Immature natural killer cell (primary cell): ENCODE measurements at regions not wholly inside any gene's neighbourhood (a gene's known extent, or its start where the extent isn't known, plus 50 kb on each side); places are given as distances from the start of the nearest gene placed in this dataset.

Experiments
- DNase-seq, 3 donors: peaks; one replicate each; pipeline ENCODE4 v3.0.0; 2022; ENCODE audit warnings: mixed read lengths in 1 of 3
- H3K27ac Mint-ChIP-seq, 6 donors: one replicate each; pipeline ENCODE4 v1.8.0; 2020; ENCODE audit warnings: mixed read lengths in 6 of 6, mild to moderate bottlenecking in 5 of 6, inconsistent platforms in 4 of 6, moderate library complexity in 3 of 6
- H3K27me3 Mint-ChIP-seq, 3 donors: one replicate each; pipeline ENCODE4 v1.8.0; 2020 to 2021; ENCODE audit warnings: low read depth in 3 of 3, mild to moderate bottlenecking in 3 of 3, mixed read lengths in 3 of 3, moderate library complexity in 3 of 3, inconsistent platforms in 1 of 3
- H3K36me3 Mint-ChIP-seq, 3 donors: one replicate each; pipeline ENCODE4 v1.8.0; 2020; ENCODE audit warnings: mixed read lengths in 3 of 3, inconsistent platforms in 2 of 3, mild to moderate bottlenecking in 2 of 3
- H3K4me1 Mint-ChIP-seq, 2 donors: one replicate each; pipeline ENCODE4 v1.8.0; 2020; ENCODE audit warnings: inconsistent platforms in 2 of 2, mild to moderate bottlenecking in 2 of 2, mixed read lengths in 2 of 2, moderate library complexity in 1 of 2
- H3K4me3 Mint-ChIP-seq, 5 donors: one replicate each; pipeline ENCODE4 v1.8.0; 2020; ENCODE audit warnings: mild to moderate bottlenecking in 5 of 5, mixed read lengths in 5 of 5, inconsistent platforms in 3 of 5, moderate library complexity in 3 of 5
- H3K9me3 Mint-ChIP-seq, 6 donors: one replicate each; pipeline ENCODE4 v1.8.0; 2020; ENCODE audit warnings: mild to moderate bottlenecking in 6 of 6, mixed read lengths in 6 of 6, inconsistent platforms in 4 of 6, moderate library complexity in 3 of 6

DNA sequence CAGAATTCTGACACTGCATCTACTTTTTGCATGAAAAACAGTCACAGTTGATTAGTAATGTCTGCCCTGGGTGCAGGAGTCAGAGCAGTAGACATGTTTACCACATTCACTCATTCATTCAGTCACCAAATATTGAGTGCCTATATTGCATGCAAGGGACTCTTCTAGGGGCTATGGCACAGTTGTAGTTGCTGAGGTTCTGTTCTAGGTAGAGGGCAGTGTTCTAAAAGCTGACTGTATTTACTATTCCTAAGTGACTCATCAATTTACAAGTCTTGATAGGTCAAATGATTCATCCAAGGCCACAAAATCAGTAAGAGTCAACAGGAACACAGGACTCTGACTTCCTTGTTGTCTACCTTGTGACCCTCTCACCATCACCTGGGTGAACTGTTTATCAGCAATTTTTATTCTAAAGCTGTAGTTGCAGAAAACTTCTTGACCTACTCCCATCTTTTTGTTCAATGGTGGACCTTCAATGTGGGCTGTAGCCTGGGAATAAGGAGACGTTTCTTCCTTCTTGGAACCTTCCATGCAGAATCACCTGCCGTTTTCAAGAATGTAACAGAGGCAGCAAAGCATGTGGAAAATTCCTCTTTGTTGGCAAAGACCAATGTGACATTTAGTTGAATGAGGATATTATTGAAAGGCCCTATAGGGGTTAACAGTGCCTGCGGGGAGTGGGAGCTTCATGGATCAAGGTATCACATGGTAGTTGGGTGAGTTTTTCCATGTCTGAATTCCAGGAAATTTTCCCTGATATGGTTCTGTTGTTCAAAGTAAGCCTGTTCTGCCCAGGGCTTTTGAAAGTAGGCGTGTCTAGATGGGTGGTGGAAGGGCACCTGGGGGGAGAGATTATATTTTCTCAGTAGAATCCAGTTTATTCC lies 223.2 kb downstream of the KTN1 start:
- DNase-seq = no peak
- H3K27ac Mint-ChIP-seq = peak overlapping the region; percentile 51 to 98 (median 66)

DNA sequence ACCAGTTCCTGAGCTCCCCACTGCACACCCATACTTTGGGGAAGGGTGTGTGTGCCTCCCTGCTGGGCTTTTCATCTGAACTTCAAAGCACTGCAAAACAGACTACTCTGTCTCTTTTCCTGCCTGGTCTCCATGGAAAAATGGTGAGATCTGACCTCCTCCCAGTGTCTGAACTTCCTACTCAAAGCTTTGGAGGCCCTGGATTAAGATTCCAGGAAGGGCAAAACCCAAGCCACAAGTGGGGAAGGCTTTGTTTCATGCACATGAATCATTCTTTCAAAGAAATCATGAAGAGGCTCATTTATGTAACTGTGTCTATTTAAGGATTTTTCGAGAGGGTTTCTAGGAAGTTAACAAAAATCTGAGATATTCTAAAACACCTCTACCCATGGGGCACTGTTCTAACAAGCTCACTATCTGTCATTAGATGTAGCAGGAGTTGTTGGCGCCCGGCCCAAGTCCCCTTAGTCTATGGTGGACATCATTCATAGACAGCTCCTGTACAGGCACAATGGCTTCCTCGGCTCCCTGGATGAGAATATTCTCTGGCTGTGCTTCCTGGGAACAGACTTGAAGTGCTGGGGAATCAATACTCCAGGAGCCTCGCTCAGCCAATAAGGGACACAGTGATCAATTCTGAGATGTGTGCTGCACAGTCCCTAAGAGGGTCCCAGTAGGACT lies 224.0 kb downstream of the KTN1 start:
- Mint-ChIP-seq H3K9me3 (peaks cover 0 to 12% (median 4%) of the 10 kb centered on the region in 6 donors), H3K36me3 (peaks cover 0 to 9% (median 5%) of the 10 kb centered on the region in 3 donors), H3K4me3 (no peak overlapping the region), H3K27ac (peak overlapping the region; percentile 74 to 98 (median 92)), H3K4me1 (peaks cover 85 to 91% of the 10 kb centered on the region in 2 donors), H3K27me3 (peaks cover 6 to 14% (median 7%) of the 10 kb centered on the region in 3 donors)
- DNase-seq = no peak

More for the DNA sequence above, 223.2 kb downstream of the KTN1 start:
- H3K36me3 Mint-ChIP-seq = peaks cover 0 to 8% (median 5%) of the 10 kb centered on the region in 3 donors
- H3K4me3 Mint-ChIP-seq = no peak overlapping the region
- peaks cover 0 to 12% (median 4%) of the 10 kb centered on the region in 6 donors for H3K9me3 Mint-ChIP-seq
- peaks cover 6 to 16% (median 7%) of the 10 kb centered on the region in 3 donors for H3K27me3 Mint-ChIP-seq
- H3K4me1 Mint-ChIP-seq = peaks cover 79 to 85% of the 10 kb centered on the region in 2 donors

DNA sequence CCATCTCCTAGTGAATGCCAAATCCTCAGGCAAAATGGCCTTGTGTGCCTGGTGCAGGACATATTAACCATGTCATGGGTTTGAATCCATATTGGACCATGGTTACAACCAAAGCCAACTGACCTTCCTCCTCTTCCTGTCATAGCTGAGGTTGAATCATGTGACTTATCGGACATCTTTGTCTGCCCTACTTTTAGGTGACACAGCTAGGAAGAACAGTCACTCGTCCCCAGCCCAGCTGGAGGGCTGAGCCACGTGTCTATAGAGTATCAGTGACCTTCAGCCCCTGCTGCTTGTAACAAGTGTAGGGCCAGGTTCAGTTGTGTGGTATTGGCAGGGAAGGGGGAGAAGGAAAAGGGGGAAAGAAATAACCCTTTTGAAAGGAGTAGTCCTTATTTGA lies 225.2 kb downstream of the KTN1 start:
- Mint-ChIP-seq H3K4me1 (peaks cover 81 to 90% of the 10 kb centered on the region in 2 donors), H3K36me3 (peaks cover 0 to 10% (median 0%) of the 10 kb centered on the region in 3 donors), H3K27ac (peak overlapping the region; percentile 72 to 98 (median 92)), H3K9me3 (peaks cover 0 to 10% (median 4%) of the 10 kb centered on the region in 6 donors), H3K4me3 (peak overlapping the region in 1 of 5 donors; percentile 2), H3K27me3 (peaks cover 6 to 14% (median 12%) of the 10 kb centered on the region in 3 donors)
- no peak for DNase-seq

DNA sequence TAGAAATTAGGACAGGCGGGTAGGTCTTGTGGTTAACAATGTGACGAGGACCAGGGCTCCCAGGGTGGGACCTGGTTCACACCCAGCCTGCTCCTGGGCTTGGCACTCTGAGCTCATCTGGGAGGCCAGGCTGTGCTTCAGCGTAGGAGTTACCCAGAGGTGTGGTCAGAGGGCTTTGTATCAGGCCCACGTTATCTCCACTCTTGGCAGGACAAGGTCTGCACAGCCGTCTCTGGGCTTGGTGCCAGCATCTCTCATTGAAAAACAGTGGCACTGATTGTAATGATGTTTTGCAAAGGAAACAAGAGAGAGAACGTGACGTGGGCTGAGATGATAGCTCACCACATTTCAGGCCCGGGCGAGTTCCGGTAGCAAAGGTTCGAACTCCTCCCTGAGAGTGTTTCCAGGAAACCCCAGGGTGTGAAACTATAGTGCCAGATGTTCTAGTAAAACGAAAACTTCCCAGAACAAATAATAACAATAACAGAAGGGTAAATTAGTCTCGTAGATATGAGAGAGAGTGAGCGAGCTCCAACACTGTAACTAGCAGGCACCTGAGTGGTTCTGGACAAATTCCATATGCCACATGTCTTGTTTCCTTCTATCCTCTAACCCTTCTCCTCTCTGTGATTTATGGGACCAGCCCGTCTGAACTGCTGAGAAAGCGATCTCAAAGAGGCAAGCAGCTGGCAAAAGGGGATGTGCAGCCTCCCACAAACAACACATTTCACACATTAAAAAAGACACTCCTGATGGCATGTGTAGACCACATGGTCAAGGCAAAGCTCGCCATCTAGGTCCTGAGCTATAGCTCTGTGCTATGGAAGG lies 227.3 kb downstream of the KTN1 start:
- Mint-ChIP-seq H3K36me3 (peaks cover 0 to 18% (median 8%) of the 10 kb centered on the region in 3 donors), H3K9me3 (peaks cover 0 to 11% (median under 1%) of the 10 kb centered on the region in 6 donors), H3K4me1 (peaks cover 66 to 74% of the 10 kb centered on the region in 2 donors), H3K27ac (peak overlapping the region; percentile 94 to 99 (median 98)), H3K27me3 (peaks cover 6 to 14% (median 12%) of the 10 kb centered on the region in 3 donors), H3K4me3 (peak overlapping the region; percentile 64 to 79 (median 72))
- peak; percentile 88 to 90 (median 90) for DNase-seq

DNA sequence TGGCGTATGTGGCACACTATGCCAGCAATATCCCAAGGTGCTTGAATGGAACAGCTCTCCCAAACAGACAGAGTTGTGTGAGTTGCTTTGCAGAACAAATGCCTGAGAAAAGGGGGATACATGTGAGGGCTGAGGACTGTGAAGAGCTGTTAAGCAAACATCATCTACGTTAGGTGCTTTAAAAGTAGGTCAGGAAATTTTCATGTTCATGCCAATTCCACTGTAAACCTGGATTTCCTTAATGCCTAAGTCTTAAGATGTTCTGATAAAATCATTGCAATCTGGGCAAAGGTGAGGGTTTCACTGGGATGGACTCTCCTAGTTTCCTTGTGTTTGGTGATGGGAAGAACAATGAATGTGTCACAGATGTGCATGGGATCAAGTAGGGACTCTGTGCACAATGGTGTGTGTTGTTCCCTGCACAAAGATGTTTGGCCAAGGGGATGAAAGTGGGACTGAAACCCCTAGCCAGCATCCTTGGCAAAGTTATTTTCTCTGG lies 227.9 kb downstream of the KTN1 start:
- peak overlapping the region; percentile 94 to 99 (median 98) for H3K27ac Mint-ChIP-seq
- H3K9me3 Mint-ChIP-seq = peaks cover 0 to 12% (median under 1%) of the 10 kb centered on the region in 6 donors
- peak overlapping the region; percentile 64 to 79 (median 72) for H3K4me3 Mint-ChIP-seq
- peaks cover 6 to 14% (median 12%) of the 10 kb centered on the region in 3 donors for H3K27me3 Mint-ChIP-seq
- H3K4me1 Mint-ChIP-seq = peaks cover 69 to 73% of the 10 kb centered on the region in 2 donors
- H3K36me3 Mint-ChIP-seq = peaks cover 0 to 18% (median 8%) of the 10 kb centered on the region in 3 donors
- DNase-seq = no peak

DNA sequence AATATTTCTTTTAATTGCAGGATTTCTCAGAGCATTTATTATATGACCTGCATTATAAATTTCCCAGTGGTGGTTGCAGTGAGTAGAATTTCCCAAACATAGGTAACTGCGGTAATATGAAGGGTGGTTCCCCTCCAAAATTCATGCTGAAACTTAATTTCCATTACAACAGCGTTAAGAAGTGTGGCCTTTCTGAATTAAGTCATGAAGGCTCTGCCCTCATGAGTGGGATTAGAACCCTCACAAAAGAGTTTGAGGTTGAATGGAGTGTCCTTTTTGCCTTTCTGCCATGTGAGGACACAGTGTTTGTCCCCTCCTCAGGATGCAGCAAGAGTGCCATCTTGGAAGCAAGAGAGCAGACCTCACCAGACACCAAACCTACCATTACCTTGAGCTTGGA lies 233.6 kb downstream of the KTN1 start:
- Mint-ChIP-seq H3K27ac (no peak overlapping the region), H3K36me3 (peaks cover 0 to 17% (median 8%) of the 10 kb centered on the region in 3 donors), H3K4me3 (no peak overlapping the region), H3K27me3 (peaks cover 0 to 5% (median 2%) of the 10 kb centered on the region in 3 donors), H3K4me1 (peaks cover 39 to 40% of the 10 kb centered on the region in 2 donors), H3K9me3 (peaks cover 0 to 12% (median under 1%) of the 10 kb centered on the region in 6 donors)
- DNase-seq = no peak

DNA sequence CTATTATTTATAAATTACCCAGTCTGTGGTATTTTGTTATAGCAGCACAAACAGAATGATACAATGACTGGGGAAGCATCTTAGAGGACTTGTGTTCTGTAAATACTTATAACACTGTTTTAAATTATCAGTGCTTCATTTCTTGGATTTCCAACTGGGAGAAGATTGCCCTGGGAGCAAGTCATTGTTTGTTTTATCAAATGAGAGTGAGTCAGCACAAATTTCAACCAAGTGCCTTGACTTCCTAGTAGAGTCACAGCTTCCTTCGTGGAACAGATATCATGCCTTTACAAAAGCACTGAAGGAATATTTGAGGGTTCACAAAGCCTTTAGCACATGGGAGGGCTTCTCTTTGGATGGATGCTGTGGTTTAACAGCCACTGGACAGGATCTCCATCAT lies 234.1 kb downstream of the KTN1 start:
- Mint-ChIP-seq H3K4me1 (peaks cover 36 to 37% of the 10 kb centered on the region in 2 donors), H3K27me3 (peaks cover 0 to 5% (median 2%) of the 10 kb centered on the region in 3 donors), H3K9me3 (peaks cover 0 to 12% (median under 1%) of the 10 kb centered on the region in 6 donors), H3K4me3 (no peak overlapping the region), H3K27ac (peak overlapping the region in 3 of 6 donors; percentile 18 to 47 (median 46)), H3K36me3 (peaks cover 0 to 17% (median 8%) of the 10 kb centered on the region in 3 donors)
- no peak for DNase-seq

DNA sequence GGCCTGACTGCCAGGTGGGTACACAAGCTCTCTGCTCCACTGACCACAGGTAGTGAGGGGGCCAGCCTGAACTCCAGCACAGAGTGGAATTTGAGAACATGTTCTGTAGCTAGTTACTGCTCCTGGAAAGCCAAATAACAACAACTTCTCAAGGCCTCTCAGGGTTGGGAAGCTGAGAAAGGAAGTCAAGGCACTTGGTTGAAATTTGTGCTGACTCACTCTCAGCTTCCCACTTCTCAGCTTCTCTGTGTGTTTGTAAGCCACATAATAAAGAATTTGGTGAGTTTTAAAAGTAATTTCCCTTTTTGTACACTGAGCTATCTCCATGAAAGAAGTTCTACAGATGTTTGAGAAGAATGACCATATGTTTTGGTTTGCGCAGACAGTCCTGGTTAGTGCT lies 234.9 kb downstream of the KTN1 start:
- peak overlapping the region in 4 of 6 donors; percentile 18 to 47 (median 42) for H3K27ac Mint-ChIP-seq
- H3K27me3 Mint-ChIP-seq = peaks cover 0 to 5% (median 2%) of the 10 kb centered on the region in 3 donors
- no peak for DNase-seq
- H3K36me3 Mint-ChIP-seq = peaks cover 0 to 17% (median 8%) of the 10 kb centered on the region in 3 donors
- H3K9me3 Mint-ChIP-seq = peaks cover 0 to 12% (median 0%) of the 10 kb centered on the region in 6 donors
- no peak overlapping the region for H3K4me3 Mint-ChIP-seq
- peaks cover 32 to 33% of the 10 kb centered on the region in 2 donors for H3K4me1 Mint-ChIP-seq

DNA sequence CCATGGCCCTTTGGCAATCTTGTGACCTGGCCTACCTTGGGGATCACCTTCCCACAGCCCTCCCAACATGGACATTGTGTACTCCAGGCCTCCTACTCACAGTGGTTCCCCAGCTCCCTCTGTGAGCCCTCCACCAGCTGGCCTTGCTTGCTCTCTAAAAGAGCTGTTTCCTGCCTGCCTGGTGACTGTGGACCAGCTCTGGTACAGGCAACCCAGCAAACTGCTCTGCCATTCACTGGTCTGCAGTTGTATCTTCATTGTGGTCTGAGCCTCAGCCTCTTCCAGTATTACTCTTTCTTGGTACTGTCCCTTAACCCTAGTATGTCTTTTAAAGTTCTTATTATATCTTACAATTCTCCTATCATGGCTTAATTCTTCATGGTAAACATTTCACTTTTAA lies 236.2 kb downstream of the KTN1 start:
- Mint-ChIP-seq H3K4me1 (peaks cover 29 to 32% of the 10 kb centered on the region in 2 donors), H3K36me3 (peaks cover 0 to 7% (median 3%) of the 10 kb centered on the region in 3 donors), H3K4me3 (no peak overlapping the region), H3K27ac (peak overlapping the region in 2 of 6 donors; percentile 47 to 72), H3K27me3 (peaks cover 0 to 5% (median 3%) of the 10 kb centered on the region in 3 donors), H3K9me3 (peaks cover 0 to 9% (median 0%) of the 10 kb centered on the region in 6 donors)
- DNase-seq = no peak

DNA sequence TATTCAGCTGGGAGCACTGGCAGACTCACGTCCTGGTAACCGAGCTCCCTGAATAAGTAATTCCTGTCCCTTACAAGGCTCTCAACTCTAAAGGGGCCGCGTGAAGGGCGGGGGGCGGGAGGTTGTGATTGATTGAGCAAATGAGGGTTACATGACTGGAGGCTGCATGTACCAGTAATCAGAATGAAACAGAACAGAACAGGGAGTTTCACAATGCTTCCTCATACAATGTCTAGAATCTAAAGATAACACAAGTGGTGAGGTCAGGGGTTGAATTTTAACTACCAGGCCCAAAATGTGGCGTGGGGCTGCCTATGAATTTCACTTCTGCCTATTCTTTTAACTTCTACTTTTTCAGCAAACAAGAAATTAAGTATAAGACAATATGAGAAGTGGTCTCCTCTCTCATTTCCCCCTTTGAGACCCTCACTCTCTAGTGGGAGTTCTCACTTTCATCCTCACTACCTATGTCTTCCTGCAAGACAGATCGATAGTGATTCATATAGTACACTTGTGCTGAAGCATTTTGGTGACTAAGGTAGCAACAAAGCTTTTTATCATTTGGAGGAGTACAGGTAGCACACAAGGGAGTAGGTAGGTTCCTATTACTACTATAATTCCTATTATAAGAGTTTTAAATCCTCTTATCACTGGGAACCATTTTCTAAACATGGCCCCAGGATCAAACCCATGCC lies 239.8 kb downstream of the KTN1 start:
- no peak overlapping the region for H3K4me3 Mint-ChIP-seq
- peaks cover 19 to 20% of the 10 kb centered on the region in 2 donors for H3K4me1 Mint-ChIP-seq
- no peaks in the 10 kb centered on the region for H3K9me3 Mint-ChIP-seq
- H3K27me3 Mint-ChIP-seq = peaks cover 4 to 8% (median 4%) of the 10 kb centered on the region in 3 donors
- H3K36me3 Mint-ChIP-seq = peaks cover 0 to 4% (median 0%) of the 10 kb centered on the region in 3 donors
- H3K27ac Mint-ChIP-seq = peak overlapping the region in 1 of 6 donors; percentile 34
- no peak for DNase-seq

DNA sequence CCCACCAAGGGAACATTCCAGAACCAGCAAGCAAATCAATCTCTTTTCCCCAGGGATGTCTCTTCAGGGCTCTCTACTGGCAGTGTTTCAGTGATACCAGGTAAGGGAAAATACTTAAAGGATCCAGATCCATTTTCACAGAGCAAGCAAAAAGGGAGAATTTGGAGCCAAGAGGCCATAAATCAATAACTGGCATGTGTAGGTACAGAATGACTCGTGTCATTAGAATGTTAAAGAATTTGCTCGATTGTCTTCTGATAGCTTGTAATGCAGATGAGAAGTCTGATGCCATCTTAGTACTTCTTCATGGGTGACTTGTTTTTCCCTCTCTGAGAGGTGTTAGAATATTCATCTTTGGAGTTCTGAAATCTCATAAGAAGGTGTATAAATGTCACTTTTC lies 242.9 kb downstream of the KTN1 start:
- no peak overlapping the region for H3K4me3 Mint-ChIP-seq

More for the DNA sequence above, 242.9 kb downstream of the KTN1 start:
- H3K4me1 Mint-ChIP-seq = peaks cover 0 to 4% of the 10 kb centered on the region in 2 donors
- H3K27ac Mint-ChIP-seq = no peak overlapping the region
- H3K27me3 Mint-ChIP-seq = peaks cover 4 to 9% (median 4%) of the 10 kb centered on the region in 3 donors
- no peaks in the 10 kb centered on the region for H3K9me3 Mint-ChIP-seq
- peaks cover 0 to 7% (median 0%) of the 10 kb centered on the region in 3 donors for H3K36me3 Mint-ChIP-seq
- no peak for DNase-seq
